Lung (tissue), 11 donors: ENCODE measurements at regions not wholly inside any gene's neighbourhood (a gene's known extent, or its start where the extent isn't known, plus 50 kb on each side); places are given as distances from the start of the nearest gene placed in this dataset.

Source experiments
- ATAC-seq: fragments of 200-7000 bp; cut with Tn5 transposase; one replicate; pipeline ENCODE4 v1.9.1; 2020; ENCODE audit warnings: moderate number of reproducible peaks; ENCODE audit not compliant: insufficient read depth, low FRiP score
- DNase-seq, 3 donors: peaks; one replicate each; pipeline ENCODE4 v3.0.0-alpha.2; 2013 to 2017
- H3K27ac ChIP-seq, 2 donors: one replicate each; pipeline ENCODE4 v1.5.1; 2013; ENCODE audit warnings: mild to moderate bottlenecking in 2 of 2, moderate library complexity in 2 of 2, control low read depth in 1 of 2, inconsistent platforms in 1 of 2, low read depth in 1 of 2, low read length in 1 of 2
- H3K27me3 ChIP-seq, 3 donors: one replicate each; pipeline ENCODE4 v1.5.1; 2013; ENCODE audit warnings: low read length in 2 of 3; ENCODE audit not compliant: control insufficient read depth in 3 of 3, insufficient read depth in 3 of 3
- H3K36me3 ChIP-seq, 4 donors: one replicate each; pipeline ENCODE4 v1.5.1; 2013; ENCODE audit warnings: low read length in 4 of 4, mild to moderate bottlenecking in 1 of 4, moderate library complexity in 1 of 4; ENCODE audit not compliant: control insufficient read depth in 4 of 4, insufficient read depth in 4 of 4
- H3K4me1 ChIP-seq, 5 donors: one replicate each; pipeline ENCODE4 v1.5.1; 2013; ENCODE audit warnings: low read length in 5 of 5, mild to moderate bottlenecking in 2 of 5, moderate library complexity in 1 of 5; ENCODE audit not compliant: control insufficient read depth in 5 of 5, insufficient read depth in 5 of 5
- H3K4me3 ChIP-seq: one replicate; pipeline ENCODE4 v1.5.1; 2013; ENCODE audit warnings: mild to moderate bottlenecking, control low read depth, moderate library complexity
- H3K9ac ChIP-seq, 2 donors: one replicate each; pipeline ENCODE4 v1.5.1; 2013; ENCODE audit warnings: low read length in 2 of 2, control low read depth in 1 of 2; ENCODE audit not compliant: insufficient read depth in 1 of 2
- H3K9me3 ChIP-seq, 4 donors: one replicate each; pipeline ENCODE4 v1.5.1; 2013; ENCODE audit warnings: low read length in 3 of 4, mild to moderate bottlenecking in 1 of 4, moderate library complexity in 1 of 4; ENCODE audit not compliant: control insufficient read depth in 4 of 4, insufficient read depth in 3 of 4
- WGBS, 2 donors: extraction: QIAGEN DNeasy Blood & Tissue Kit; methylation state at CpG; one replicate each; pipeline ENCODE4 v1.1.7; 2013; 5-methylcytosine and 5-hydroxymethylcytosine counted together
- TF ChIP-seq, protein P1 (sequence below): IDR thresholded peaks from 2 replicates; pipeline ENCODE4 v1.5.1; 2012; ENCODE audit warnings: mild to moderate bottlenecking; ENCODE audit errors: control extremely low read depth, extremely low read depth
- donor health status: control.
- donor health status: control.
- donor health status: Bipolar disorder and iron deficiency.
- donor health status: healthy.
- donor health status: DM: yes; HTN: yes; CAD: no.

DNA sequence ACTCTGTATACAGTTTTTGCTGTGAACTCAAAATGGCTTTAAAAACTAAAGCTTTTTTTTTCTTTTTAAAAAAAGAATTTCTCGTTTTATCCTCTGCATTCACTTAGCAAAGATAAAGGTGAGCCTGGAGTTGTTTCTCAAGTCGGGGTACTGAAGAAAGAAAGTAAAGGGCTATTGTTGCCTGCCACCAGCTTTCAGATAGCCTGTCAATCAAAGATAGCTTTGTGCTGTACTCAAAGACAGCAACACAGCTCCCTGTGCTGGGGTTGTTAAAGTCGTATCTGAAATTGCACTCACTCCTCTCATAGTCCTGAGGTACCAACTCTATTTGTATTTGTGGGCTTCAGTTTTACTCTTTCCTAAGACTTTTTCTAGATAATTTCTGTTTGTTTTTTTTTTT is 710.1 kb upstream of the ID4 start:
- no peaks in the 10 kb centered on the region for H3K27me3 ChIP-seq
- ATAC-seq (no peak), DNase-seq (no peak)
- no peaks in the 10 kb centered on the region for H3K9me3 ChIP-seq
- 60 to 62% methylated on average over 3 of the region's 3 CpGs for WGBS, 2 donors
- no peak overlapping the region for H3K4me3 ChIP-seq
- no peak overlapping the region for H3K9ac ChIP-seq
- TF ChIP-seq, protein P1, sequence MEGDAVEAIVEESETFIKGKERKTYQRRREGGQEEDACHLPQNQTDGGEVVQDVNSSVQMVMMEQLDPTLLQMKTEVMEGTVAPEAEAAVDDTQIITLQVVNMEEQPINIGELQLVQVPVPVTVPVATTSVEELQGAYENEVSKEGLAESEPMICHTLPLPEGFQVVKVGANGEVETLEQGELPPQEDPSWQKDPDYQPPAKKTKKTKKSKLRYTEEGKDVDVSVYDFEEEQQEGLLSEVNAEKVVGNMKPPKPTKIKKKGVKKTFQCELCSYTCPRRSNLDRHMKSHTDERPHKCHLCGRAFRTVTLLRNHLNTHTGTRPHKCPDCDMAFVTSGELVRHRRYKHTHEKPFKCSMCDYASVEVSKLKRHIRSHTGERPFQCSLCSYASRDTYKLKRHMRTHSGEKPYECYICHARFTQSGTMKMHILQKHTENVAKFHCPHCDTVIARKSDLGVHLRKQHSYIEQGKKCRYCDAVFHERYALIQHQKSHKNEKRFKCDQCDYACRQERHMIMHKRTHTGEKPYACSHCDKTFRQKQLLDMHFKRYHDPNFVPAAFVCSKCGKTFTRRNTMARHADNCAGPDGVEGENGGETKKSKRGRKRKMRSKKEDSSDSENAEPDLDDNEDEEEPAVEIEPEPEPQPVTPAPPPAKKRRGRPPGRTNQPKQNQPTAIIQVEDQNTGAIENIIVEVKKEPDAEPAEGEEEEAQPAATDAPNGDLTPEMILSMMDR = no peak
- no peak overlapping the region for H3K27ac ChIP-seq
- no peaks in the 10 kb centered on the region for H3K36me3 ChIP-seq
- H3K4me1 ChIP-seq = no peaks in the 10 kb centered on the region

DNA sequence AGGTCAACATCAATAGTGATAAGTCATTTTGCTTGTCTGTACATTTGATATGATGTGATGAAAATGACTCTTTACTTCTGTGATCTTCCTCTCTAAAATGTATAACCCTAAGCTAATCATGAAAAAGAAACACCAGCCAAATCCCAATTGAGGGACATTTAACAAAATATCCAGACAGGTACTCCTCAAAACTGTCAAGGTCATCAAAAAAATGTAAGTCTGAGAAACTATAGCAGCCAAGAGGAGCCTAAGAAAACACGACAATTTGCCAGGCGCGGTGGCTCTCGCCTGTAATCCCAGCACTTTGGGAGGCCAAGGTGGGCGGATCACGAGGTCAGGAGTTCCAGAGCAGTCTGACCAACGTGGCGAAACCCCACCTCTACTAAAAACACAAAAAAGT is 708.5 kb upstream of the ID4 start:
- no peak for DNase-seq
- H3K9ac ChIP-seq = no peak overlapping the region
- no peaks in the 10 kb centered on the region for H3K27me3 ChIP-seq
- H3K4me3 ChIP-seq = no peak overlapping the region
- TF ChIP-seq, protein P1 = no peak
- H3K36me3 ChIP-seq = no peaks in the 10 kb centered on the region
- WGBS, 2 donors = 83 to 84% methylated on average over 8 of the region's 8 CpGs
- H3K9me3 ChIP-seq = no peaks in the 10 kb centered on the region
- ATAC-seq = no peak
- no peak overlapping the region for H3K27ac ChIP-seq
- H3K4me1 ChIP-seq = no peaks in the 10 kb centered on the region

DNA sequence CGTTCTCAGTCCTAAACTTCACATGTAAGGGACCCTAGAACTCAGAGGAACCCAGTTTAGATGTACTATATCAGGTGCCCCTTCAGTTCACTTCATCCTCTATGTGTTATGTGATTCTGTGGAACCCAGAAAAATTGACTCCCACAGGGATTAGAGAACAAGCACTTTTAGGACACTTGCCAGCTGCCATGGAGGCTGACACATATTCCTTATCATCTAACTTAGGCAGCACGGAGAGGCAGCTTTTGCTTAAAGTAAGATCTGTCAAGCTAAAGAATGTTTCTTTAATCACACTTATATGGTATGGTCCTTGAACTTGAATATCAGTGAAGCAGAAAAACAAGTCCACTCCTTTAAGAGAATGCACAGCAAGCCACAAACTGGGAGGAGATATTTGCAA is 701.5 kb upstream of the ID4 start:
- ATAC-seq = no peak
- H3K4me3 ChIP-seq = no peak overlapping the region
- H3K36me3 ChIP-seq = no peaks in the 10 kb centered on the region
- TF ChIP-seq, protein P1 = no peak
- no peaks in the 10 kb centered on the region for H3K9me3 ChIP-seq
- H3K27ac ChIP-seq = no peak overlapping the region
- DNase-seq = peak in 1 of 3 donors; percentile 14
- no peaks in the 10 kb centered on the region for H3K27me3 ChIP-seq
- 61 to 75% methylated on average over 2 of the region's 2 CpGs for WGBS, 2 donors
- peaks cover 0 to 1% (median 0%) of the 10 kb centered on the region in 5 donors for H3K4me1 ChIP-seq
- H3K9ac ChIP-seq = no peak overlapping the region

DNA sequence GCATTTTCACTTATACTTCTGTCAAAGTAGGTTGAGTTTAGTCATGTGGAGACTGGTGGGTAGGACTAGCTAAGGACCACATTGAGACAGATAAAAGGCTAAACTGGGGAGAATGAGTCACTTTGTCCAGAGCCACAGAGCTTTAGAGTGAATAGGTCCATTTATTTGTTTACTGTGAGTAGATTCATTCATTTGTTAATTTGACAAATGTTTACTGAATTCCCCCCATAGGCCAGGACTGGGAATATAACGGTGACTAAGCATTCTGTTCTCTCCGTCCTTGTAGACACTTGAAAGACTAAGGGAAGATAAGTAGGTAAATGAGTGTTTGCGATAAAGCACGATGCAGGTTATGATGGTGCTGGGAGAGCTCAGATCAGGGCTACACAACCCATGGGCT is 699.7 kb upstream of the ID4 start:
- Histone ChIP-seq H3K4me1 (peaks cover 0 to 1% (median 0%) of the 10 kb centered on the region in 5 donors), H3K9me3 (no peaks in the 10 kb centered on the region), H3K27me3 (no peaks in the 10 kb centered on the region), H3K27ac (no peak overlapping the region), H3K9ac (no peak overlapping the region), H3K4me3 (no peak overlapping the region), H3K36me3 (no peaks in the 10 kb centered on the region)
- TF ChIP-seq, protein P1 = no peak
- ATAC-seq = peak; percentile 23
- no peak for DNase-seq
- 56 to 72% methylated on average over 4 of the region's 4 CpGs for WGBS, 2 donors
